Testis (tissue), 2 donors: ENCODE measurements at regions not wholly inside any gene's neighbourhood (a gene's known extent, or its start where the extent isn't known, plus 50 kb on each side); places are given as distances from the start of the nearest gene placed in this dataset.

Experiments used
- DNase-seq: peaks from one replicate; pipeline ENCODE4 v3.0.0-alpha.2; 2019
- H3K27ac ChIP-seq, 2 donors: fragments of 200-600 bp; sonication (generic); one replicate each; pipeline ENCODE4 v1.5.1; 2019
- H3K27me3 ChIP-seq: fragments of 200-600 bp; sonication (generic); one replicate; pipeline ENCODE4 v1.5.1; 2019
- H3K36me3 ChIP-seq: fragments of 200-600 bp; sonication (generic); one replicate; pipeline ENCODE4 v1.5.1; 2017; ENCODE audit warnings: low read depth; ENCODE audit errors: missing control alignments
- H3K4me1 ChIP-seq: fragments of 200-600 bp; sonication (generic); one replicate; pipeline ENCODE4 v1.5.1; 2019
- H3K4me3 ChIP-seq, 2 donors: fragments of 200-600 bp; sonication (generic); one replicate each; pipeline ENCODE4 v1.5.1; 2017 to 2019
- H3K9me3 ChIP-seq: fragments of 200-600 bp; sonication (generic); one replicate; pipeline ENCODE4 v1.5.1; 2017
- CTCF ChIP-seq, 3 experiments: fragments of 450-650 bp in 2 of 3; fragments of 200-600 bp in 1 of 3; sonication (generic) in 1 of 3; IDR thresholded peaks; one replicate each; pipeline ENCODE4 v1.5.1; 2016 to 2019; ENCODE audit warnings: antibody characterized with exemption in 3 of 3, mild to moderate bottlenecking in 2 of 3, moderate library complexity in 1 of 3
- POLR2A ChIP-seq: fragments of 450-650 bp; IDR thresholded peaks from one replicate; pipeline ENCODE4 v1.6.1; 2017; ENCODE audit warnings: antibody characterized with exemption, mild to moderate bottlenecking, moderate library complexity
- WGBS, 2 donors: methylation state at CpG; one replicate each; pipeline ENCODE4 v1.1.5; 2018; 5-methylcytosine and 5-hydroxymethylcytosine counted together
- intact Hi-C: fragments of 100-400 bp; cut with DNase I; formaldehyde crosslinking; loops from one replicate; pipeline ENCODE4 v1.15.1; 2023; ENCODE audit warnings: low total_unique reads

- H3K4me1 ChIP-seq, result no peaks in the 10 kb centered on the region
- no peak overlapping the region for H3K4me3 ChIP-seq
- no peak for TF ChIP-seq CTCF (IDR thresholded peaks at IDR 0.05)
- no peak for TF ChIP-seq POLR2A
- intact Hi-C loops, result no loop called here
- H3K36me3 ChIP-seq, result no peaks in the 10 kb centered on the region
- no peak overlapping the region for H3K27ac ChIP-seq
- DNase-seq, result no peak
- H3K27me3 ChIP-seq, result no peaks in the 10 kb centered on the region
- no peaks in the 10 kb centered on the region for H3K9me3 ChIP-seq
- WGBS, 2 donors, result 75 to 85% methylated on average over 4 of the region's 4 CpGs
Measured at GRCh38 chr18:67618061-67618460, 101.5 kb upstream of the DSEL start.

- 88 to 95% methylated on average over 3 of the region's 3 CpGs for WGBS, 2 donors
- TF ChIP-seq POLR2A (no peak), CTCF (IDR thresholded peaks at IDR 0.05) (no peak)
Measured at GRCh38 chr18:67615876-67616275, 99.4 kb upstream of the DSEL start.

DNA sequence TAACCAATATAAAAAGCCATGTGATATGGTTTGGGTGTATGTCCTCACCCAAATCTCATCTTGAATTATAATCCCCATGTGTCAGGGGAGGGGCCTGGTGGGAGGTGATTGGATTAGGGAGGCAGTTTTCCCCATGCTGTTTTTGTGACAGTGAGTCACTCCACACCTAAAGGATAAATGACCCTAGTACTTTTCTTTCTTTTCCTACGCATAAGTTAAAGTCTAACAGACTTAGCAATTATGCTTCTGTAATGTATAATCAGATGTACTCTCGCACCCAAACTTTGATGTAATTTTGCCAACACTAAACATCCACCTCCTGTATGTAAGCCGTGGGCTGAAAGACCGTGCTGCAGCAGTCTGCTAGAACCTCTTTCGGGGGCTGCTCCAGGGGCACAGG, 97.2 kb upstream of the DSEL start:
- WGBS, 2 donors, result 58 to 87% methylated on average over 5 of the region's 5 CpGs
- Histone ChIP-seq H3K4me1 (no peaks in the 10 kb centered on the region), H3K27ac (no peak overlapping the region), H3K27me3 (no peaks in the 10 kb centered on the region), H3K36me3 (no peaks in the 10 kb centered on the region), H3K4me3 (no peak overlapping the region), H3K9me3 (no peaks in the 10 kb centered on the region)
- no peak for TF ChIP-seq CTCF (IDR thresholded peaks at IDR 0.05)
- no peak for TF ChIP-seq POLR2A
- intact Hi-C loops, result no loop called here
- no peak for DNase-seq

More at GRCh38 chr18:67615876-67616275, 99.4 kb upstream of the DSEL start:
- Histone ChIP-seq H3K27me3 (no peaks in the 10 kb centered on the region), H3K36me3 (no peaks in the 10 kb centered on the region), H3K9me3 (no peaks in the 10 kb centered on the region), H3K4me3 (no peak overlapping the region), H3K4me1 (no peaks in the 10 kb centered on the region), H3K27ac (no peak overlapping the region)
- intact Hi-C loops, result no loop called here
- no peak for DNase-seq

- TF ChIP-seq POLR2A, result no peak
- no peak for TF ChIP-seq CTCF (IDR thresholded peaks at IDR 0.05)
- Histone ChIP-seq H3K27me3 (no peaks in the 10 kb centered on the region), H3K36me3 (no peaks in the 10 kb centered on the region), H3K9me3 (no peaks in the 10 kb centered on the region), H3K4me3 (no peak overlapping the region), H3K27ac (no peak overlapping the region), H3K4me1 (no peaks in the 10 kb centered on the region)
- no peak for DNase-seq
- WGBS, 2 donors, result 90 to 97% methylated on average over 1 of the region's 1 CpG
- intact Hi-C loops, result no loop called here
Measured at GRCh38 chr18:67612281-67612680, 95.8 kb upstream of the DSEL start.

DNA sequence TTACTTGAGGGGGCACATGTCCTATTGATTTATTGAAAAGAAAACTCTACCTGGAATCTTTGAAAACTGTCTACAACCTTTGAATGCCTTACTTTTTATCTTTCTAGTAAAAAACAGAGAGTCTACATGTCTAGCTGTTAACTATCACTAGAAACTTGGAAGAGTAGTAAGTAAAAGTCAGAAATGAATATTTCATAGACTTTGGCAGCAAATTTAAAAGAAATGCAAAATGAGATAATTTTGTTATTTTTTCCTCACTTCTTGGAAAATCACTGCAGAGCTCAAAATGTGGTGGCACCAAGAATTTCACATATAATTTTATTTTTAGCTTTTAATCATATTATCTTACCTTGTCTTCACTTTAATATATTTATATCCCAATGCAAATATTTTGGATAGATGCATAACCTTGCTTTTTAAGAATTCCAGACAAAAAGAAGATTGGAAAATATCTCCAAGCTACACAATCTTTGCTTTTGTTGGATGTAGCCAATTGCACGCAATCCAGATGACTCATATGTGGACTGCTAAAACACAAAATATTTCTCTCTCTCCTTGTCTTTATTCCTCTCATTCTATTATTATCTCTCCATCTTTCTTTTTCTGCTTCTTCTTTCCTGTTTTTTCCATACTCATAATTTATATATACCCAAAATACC, 92.2 kb upstream of the DSEL start:
- no peaks in the 10 kb centered on the region for H3K9me3 ChIP-seq
- 58 to 67% methylated on average over 1 of the region's 1 CpG for WGBS, 2 donors
- H3K36me3 ChIP-seq, result no peaks in the 10 kb centered on the region
- H3K4me1 ChIP-seq, result no peaks in the 10 kb centered on the region
- no peak for TF ChIP-seq POLR2A
- intact Hi-C loops, result no loop called here
- no peaks in the 10 kb centered on the region for H3K27me3 ChIP-seq
- H3K4me3 ChIP-seq, result no peak overlapping the region
- H3K27ac ChIP-seq, result no peak overlapping the region
- no peak for DNase-seq
